HCT116 (cell line): ENCODE measurements at regions not wholly inside any gene's neighbourhood (a gene's known extent, or its start where the extent isn't known, plus 50 kb on each side); places are given as distances from the start of the nearest gene placed in this dataset.

Experiments
- ATAC-seq: fragments of 200-7000 bp; cut with Tn5 transposase; 2 replicates; pipeline ENCODE4 v1.9.1; 2020; ENCODE audit warnings: mild to moderate bottlenecking, moderate library complexity
- BruUV-seq: library from RNA; stranded (reverse); fragments of 400-500 nt; replicated peaks from 2 replicates; lab custom pipeline; 2021; lab: Mats Ljungman, UMichigan
- CTCF ChIA-PET: fragments of 300-600 bp; sonication (Branson Sonifier 250); formaldehyde crosslinking; loops from one replicate; lab custom pipeline; 2021; ENCODE audit warnings: antibody characterized with exemption; lab: Charles Lee
- POLR2A ChIA-PET: fragments of 300-600, 350-600 bp; sonication (Branson Sonifier 250); formaldehyde crosslinking; loops from one replicate; lab custom pipeline; 2021; ENCODE audit warnings: antibody characterized with exemption; lab: Charles Lee
- RAD21 ChIA-PET, 2 experiments: fragments of 300-600 bp; sonication (Branson Sonifier 250); formaldehyde crosslinking; loops; one replicate each; lab custom pipeline; 2023; ENCODE audit warnings: low total read pairs in 2 of 2; ENCODE audit not compliant: uncharacterized antibody in 2 of 2, unreplicated experiment in 2 of 2, low non-redundant PET in 1 of 2; lab: Charles Lee
- DNase-seq: peaks from one replicate; pipeline ENCODE4 v3.0.0-alpha.2; 2010; ENCODE audit warnings: low read depth, low spot score
- H2AFZ ChIP-seq: fragments of 200-600 bp; shearing (Covaris generic), sonication (generic); 2 replicates; pipeline ENCODE4 v1.6.1; 2017; ENCODE audit warnings: low read depth, mixed run types, mixed read lengths, antibody characterized with exemption, low read length; ENCODE audit not compliant: poor library complexity, severe bottlenecking
- H3K27ac ChIP-seq: 2 replicates; pipeline ENCODE4 v1.5.1; 2012; ENCODE audit warnings: low read depth, low read length
- H3K27me3 ChIP-seq: fragments of 200-600 bp; sonication (generic); 2 replicates; pipeline ENCODE4 v1.6.1; 2016; ENCODE audit warnings: mixed run types, low read length, mixed read lengths; ENCODE audit not compliant: insufficient read depth
- H3K36me3 ChIP-seq, 2 experiments: fragments of 200-500 bp in 1 of 2; fragments of 200-600 bp in 1 of 2; sonication (Bioruptor generic) in 1 of 2; sonication (generic) in 1 of 2; 2 replicates each; pipeline versions ENCODE4 v1.5.1 to v1.6.1; 2014 to 2016; ENCODE audit warnings: low read length in 2 of 2, inconsistent platforms in 1 of 2, mixed read lengths in 1 of 2, mixed run types in 1 of 2; ENCODE audit not compliant: insufficient read depth in 2 of 2, control insufficient read depth in 1 of 2
- H3K4me1 ChIP-seq, 2 experiments: fragments of 200-600 bp in 1 of 2; sonication (generic) in 1 of 2; 2 replicates each; pipeline versions ENCODE4 v1.5.1 to v1.6.1; 2012 to 2017; ENCODE audit warnings: low read length in 2 of 2, inconsistent platforms in 1 of 2, mild to moderate bottlenecking in 1 of 2, mixed read lengths in 1 of 2, mixed run types in 1 of 2, moderate library complexity in 1 of 2; ENCODE audit not compliant: insufficient read depth in 2 of 2, control insufficient read depth in 1 of 2
- H3K4me2 ChIP-seq: fragments of 200-600 bp; sonication (generic); 2 replicates; pipeline ENCODE4 v1.6.1; 2017; ENCODE audit warnings: mixed run types, low read length, mixed read lengths
- H3K4me3 ChIP-seq, 2 experiments: fragments of 200-600 bp in 1 of 2; sonication (generic) in 1 of 2; replicated peaks in 1 of 2; 2 replicates each; pipeline ENCODE4 v1.5.1; 2011 to 2016; ENCODE audit warnings: low read length in 2 of 2, control low read depth in 1 of 2, low read depth in 1 of 2, mild to moderate bottlenecking in 1 of 2, mixed read lengths in 1 of 2, mixed run types in 1 of 2
- H3K79me2 ChIP-seq: fragments of 200-600 bp; sonication (generic); 2 replicates; pipeline ENCODE4 v1.6.1; 2017; ENCODE audit warnings: mild to moderate bottlenecking, mixed run types, low read length, moderate library complexity, mixed read lengths; ENCODE audit not compliant: insufficient read depth
- H3K9ac ChIP-seq: fragments of 200-600 bp; sonication (generic); 2 replicates; pipeline ENCODE4 v1.6.1; 2016; ENCODE audit warnings: low read length, mixed read lengths
- H3K9me2 ChIP-seq: fragments of 200-600 bp; sonication (generic), shearing (Covaris generic); 2 replicates; pipeline ENCODE4 v1.6.1; 2017; ENCODE audit warnings: mixed run types, mild to moderate bottlenecking, moderate library complexity; ENCODE audit not compliant: insufficient read depth
- H3K9me3 ChIP-seq, 2 experiments: fragments of 200-500 bp in 1 of 2; fragments of 200-600 bp in 1 of 2; sonication (Bioruptor generic) in 1 of 2; sonication (generic) in 1 of 2; 2 replicates each; pipeline ENCODE4 v1.6.1; 2014 to 2017; ENCODE audit warnings: low read length in 2 of 2, mixed read lengths in 2 of 2, inconsistent platforms in 1 of 2, low read depth in 1 of 2, mild to moderate bottlenecking in 1 of 2, mixed run types in 1 of 2, moderate library complexity in 1 of 2; ENCODE audit not compliant: control insufficient read depth in 1 of 2, insufficient read depth in 1 of 2
- H4K20me1 ChIP-seq: fragments of 200-600 bp; sonication (generic), shearing (Covaris generic); 2 replicates; pipeline ENCODE4 v1.6.1; 2017; ENCODE audit warnings: mixed run types, mild to moderate bottlenecking, moderate library complexity; ENCODE audit not compliant: insufficient read depth
- CBX3 ChIP-seq: IDR thresholded peaks from 2 replicates; pipeline ENCODE4 v1.6.1; 2012; ENCODE audit warnings: low read depth
- CEBPB ChIP-seq: IDR thresholded peaks from 2 replicates; pipeline ENCODE4 v1.6.1; 2012; ENCODE audit warnings: low read depth
- EGR1 ChIP-seq: IDR thresholded peaks from 2 replicates; pipeline ENCODE4 v1.6.1; 2012; ENCODE audit warnings: low read depth
- ELF1 ChIP-seq: IDR thresholded peaks from 2 replicates; pipeline ENCODE4 v1.6.1; 2012; ENCODE audit warnings: low read depth, borderline replicate concordance
- EZH2 ChIP-seq: fragments of 200-600 bp; sonication (generic); IDR thresholded peaks from 2 replicates; pipeline ENCODE4 v1.6.1; 2017; ENCODE audit warnings: antibody characterized with exemption, mixed run types
- EZH2phosphoT487 ChIP-seq: fragments of 200-600 bp; IDR thresholded peaks from 2 replicates; pipeline ENCODE4 v1.6.1; 2018; ENCODE audit warnings: antibody characterized with exemption, borderline replicate concordance
- FOSL1 ChIP-seq: IDR thresholded peaks from 2 replicates; pipeline ENCODE4 v1.6.1; 2012; ENCODE audit warnings: low read depth
- POLR2A ChIP-seq: IDR thresholded peaks from 2 replicates; pipeline ENCODE4 v1.7.0; 2011; ENCODE audit warnings: borderline replicate concordance; ENCODE audit not compliant: insufficient read depth, insufficient read length; ENCODE audit errors: extremely low read depth
- POLR2AphosphoS5 ChIP-seq: IDR thresholded peaks from 2 replicates; pipeline ENCODE4 v1.6.1; 2011; ENCODE audit warnings: mild to moderate bottlenecking, low read depth, low read length, moderate library complexity
- SIN3A ChIP-seq: IDR thresholded peaks from 2 replicates; pipeline ENCODE4 v1.6.1; 2012; ENCODE audit warnings: low read depth
- SRF ChIP-seq: IDR thresholded peaks from 2 replicates; pipeline ENCODE4 v1.6.1; 2012; ENCODE audit warnings: low read depth
- TCF7L2 ChIP-seq: IDR thresholded peaks from 2 replicates; pipeline ENCODE4 v1.7.0; 2011; ENCODE audit warnings: borderline replicate concordance, inconsistent platforms; ENCODE audit not compliant: insufficient read depth, insufficient read length; ENCODE audit errors: extremely low read depth
- YY1 ChIP-seq: IDR thresholded peaks from 2 replicates; pipeline ENCODE4 v1.6.1; 2011; ENCODE audit warnings: low read length, low read depth, moderate library complexity, mild to moderate bottlenecking; ENCODE audit not compliant: insufficient replicate concordance; ENCODE audit errors: extremely low read depth
- ZFX ChIP-seq: fragments of 450-650 bp; IDR thresholded peaks from 2 replicates; pipeline ENCODE4 v1.6.1; 2017
- ZNF274 ChIP-seq: fragments of 200-500 bp; sonication (Bioruptor generic); IDR thresholded peaks from 2 replicates; pipeline ENCODE4 v1.6.1; 2014; ENCODE audit warnings: mild to moderate bottlenecking, low read depth, low read length, inconsistent platforms
- intact Hi-C: fragments of 100-400 bp; cut with micrococcal nuclease; formaldehyde crosslinking; loops from 2 replicates; pipeline ENCODE4 v1.10.0; 2022
- TF ChIP-seq, protein P1 (sequence below): IDR thresholded peaks from 2 replicates; pipeline ENCODE4 v1.6.1; 2011; ENCODE audit warnings: mild to moderate bottlenecking, low read length, moderate library complexity; ENCODE audit not compliant: insufficient replicate concordance; ENCODE audit errors: extremely low read depth
- TF ChIP-seq, protein P2 (sequence below), 3 experiments: fragments of 200-600 bp in 1 of 3; sonication (generic) in 1 of 3; IDR thresholded peaks in 2 of 3; conservative IDR thresholded peaks in 1 of 3; 2 replicates each; pipeline ENCODE4 v1.5.1; 2012 to 2017; ENCODE audit warnings: low read depth in 2 of 3, low read length in 2 of 3, antibody characterized with exemption in 1 of 3, borderline replicate concordance in 1 of 3, control low read depth in 1 of 3, mild to moderate bottlenecking in 1 of 3, mixed read lengths in 1 of 3, mixed run types in 1 of 3, moderate library complexity in 1 of 3; ENCODE audit not compliant: insufficient read depth in 1 of 3
- TF ChIP-seq, protein P3 (sequence below): IDR thresholded peaks from 2 replicates; pipeline ENCODE4 v1.6.1; 2012
- TF ChIP-seq, protein P4 (sequence below): IDR thresholded peaks from 2 replicates; pipeline ENCODE4 v1.6.1; 2012

DNA sequence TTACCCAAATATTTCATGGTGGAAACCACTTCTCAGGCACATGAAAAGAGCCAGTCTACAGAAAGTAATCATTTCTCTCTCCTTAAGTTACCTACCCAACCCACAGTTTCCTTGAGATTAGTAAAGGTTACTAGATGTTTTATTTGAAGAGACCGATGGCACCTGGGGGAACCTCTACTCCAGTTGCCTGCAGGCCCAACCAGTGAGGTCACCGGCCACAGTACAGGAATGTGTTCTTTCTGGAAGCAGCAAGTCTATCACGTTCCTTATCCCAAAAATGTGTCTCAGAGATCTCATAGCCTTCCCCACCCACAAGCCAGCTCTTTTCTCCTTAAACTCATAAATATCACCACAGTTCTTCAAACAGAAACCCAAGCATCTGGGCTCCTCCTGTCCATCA, 316.1 kb downstream of the COG6 start:
- no TSS peak for BruUV-seq
- TF ChIP-seq SRF: no peak
- TF ChIP-seq SIN3A: no peak
- no peak for TF ChIP-seq POLR2AphosphoS5
- no peak for TF ChIP-seq ZFX
- TF ChIP-seq TCF7L2: no peak
- TF ChIP-seq EGR1: no peak
- no peak for TF ChIP-seq ZNF274
- no peak for TF ChIP-seq YY1
- no peak for TF ChIP-seq CEBPB
- TF ChIP-seq FOSL1: no peak
- TF ChIP-seq, protein P1, sequence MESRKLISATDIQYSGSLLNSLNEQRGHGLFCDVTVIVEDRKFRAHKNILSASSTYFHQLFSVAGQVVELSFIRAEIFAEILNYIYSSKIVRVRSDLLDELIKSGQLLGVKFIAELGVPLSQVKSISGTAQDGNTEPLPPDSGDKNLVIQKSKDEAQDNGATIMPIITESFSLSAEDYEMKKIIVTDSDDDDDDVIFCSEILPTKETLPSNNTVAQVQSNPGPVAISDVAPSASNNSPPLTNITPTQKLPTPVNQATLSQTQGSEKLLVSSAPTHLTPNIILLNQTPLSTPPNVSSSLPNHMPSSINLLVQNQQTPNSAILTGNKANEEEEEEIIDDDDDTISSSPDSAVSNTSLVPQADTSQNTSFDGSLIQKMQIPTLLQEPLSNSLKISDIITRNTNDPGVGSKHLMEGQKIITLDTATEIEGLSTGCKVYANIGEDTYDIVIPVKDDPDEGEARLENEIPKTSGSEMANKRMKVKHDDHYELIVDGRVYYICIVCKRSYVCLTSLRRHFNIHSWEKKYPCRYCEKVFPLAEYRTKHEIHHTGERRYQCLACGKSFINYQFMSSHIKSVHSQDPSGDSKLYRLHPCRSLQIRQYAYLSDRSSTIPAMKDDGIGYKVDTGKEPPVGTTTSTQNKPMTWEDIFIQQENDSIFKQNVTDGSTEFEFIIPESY: no peak
- TF ChIP-seq CBX3: no peak
- TF ChIP-seq, protein P2, sequence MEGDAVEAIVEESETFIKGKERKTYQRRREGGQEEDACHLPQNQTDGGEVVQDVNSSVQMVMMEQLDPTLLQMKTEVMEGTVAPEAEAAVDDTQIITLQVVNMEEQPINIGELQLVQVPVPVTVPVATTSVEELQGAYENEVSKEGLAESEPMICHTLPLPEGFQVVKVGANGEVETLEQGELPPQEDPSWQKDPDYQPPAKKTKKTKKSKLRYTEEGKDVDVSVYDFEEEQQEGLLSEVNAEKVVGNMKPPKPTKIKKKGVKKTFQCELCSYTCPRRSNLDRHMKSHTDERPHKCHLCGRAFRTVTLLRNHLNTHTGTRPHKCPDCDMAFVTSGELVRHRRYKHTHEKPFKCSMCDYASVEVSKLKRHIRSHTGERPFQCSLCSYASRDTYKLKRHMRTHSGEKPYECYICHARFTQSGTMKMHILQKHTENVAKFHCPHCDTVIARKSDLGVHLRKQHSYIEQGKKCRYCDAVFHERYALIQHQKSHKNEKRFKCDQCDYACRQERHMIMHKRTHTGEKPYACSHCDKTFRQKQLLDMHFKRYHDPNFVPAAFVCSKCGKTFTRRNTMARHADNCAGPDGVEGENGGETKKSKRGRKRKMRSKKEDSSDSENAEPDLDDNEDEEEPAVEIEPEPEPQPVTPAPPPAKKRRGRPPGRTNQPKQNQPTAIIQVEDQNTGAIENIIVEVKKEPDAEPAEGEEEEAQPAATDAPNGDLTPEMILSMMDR (IDR thresholded peaks at IDR 0.05 in 2 of 3, conservative IDR thresholded peaks at IDR 0.05 in 1 of 3; ENCODE audit: borderline replicate concordance in 1 of 3, insufficient read depth in 1 of 3, low read depth in 2 of 3, low read length in 2 of 3): no peak
- TF ChIP-seq, protein P3, sequence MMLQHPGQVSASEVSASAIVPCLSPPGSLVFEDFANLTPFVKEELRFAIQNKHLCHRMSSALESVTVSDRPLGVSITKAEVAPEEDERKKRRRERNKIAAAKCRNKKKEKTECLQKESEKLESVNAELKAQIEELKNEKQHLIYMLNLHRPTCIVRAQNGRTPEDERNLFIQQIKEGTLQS: no peak
- TF ChIP-seq EZH2: no peak
- TF ChIP-seq, protein P4, sequence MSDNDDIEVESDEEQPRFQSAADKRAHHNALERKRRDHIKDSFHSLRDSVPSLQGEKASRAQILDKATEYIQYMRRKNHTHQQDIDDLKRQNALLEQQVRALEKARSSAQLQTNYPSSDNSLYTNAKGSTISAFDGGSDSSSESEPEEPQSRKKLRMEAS: no peak
- TF ChIP-seq POLR2A: no peak
- TF ChIP-seq ELF1: no peak
- no peak for TF ChIP-seq EZH2phosphoT487
- H3K9ac ChIP-seq: no peak overlapping the region
- no peaks in the 10 kb centered on the region for H3K4me1 ChIP-seq
- no peak overlapping the region for H3K4me2 ChIP-seq
- H3K27me3 ChIP-seq: peaks cover 5% of the 10 kb centered on the region; the same call in 1 of the 2 replicates
- no peak for DNase-seq
- ChIA-PET POLR2A (no interaction called here), RAD21 (no interaction called here), CTCF (no interaction called here)
- no peak overlapping the region for H3K27ac ChIP-seq
- no peaks in the 10 kb centered on the region for H3K79me2 ChIP-seq
- H3K9me2 ChIP-seq: no peaks in the 10 kb centered on the region
- H2AFZ ChIP-seq: no peak overlapping the region
- no peaks in the 10 kb centered on the region for H3K9me3 ChIP-seq
- intact Hi-C loops: no loop called here
- H3K36me3 ChIP-seq: no peaks in the 10 kb centered on the region
- ATAC-seq: no peak
- no peak overlapping the region for H3K4me3 ChIP-seq
- no peaks in the 10 kb centered on the region for H4K20me1 ChIP-seq
